ENCODE measurements at regions not wholly inside any gene's neighbourhood (a gene's known extent, or its start where the extent isn't known, plus 50 kb on each side); places are given as distances from the start of the nearest gene placed in this dataset.
"Not testable (repeated sequence)": the region's sequence is repeated elsewhere in the genome, so short reads cannot be mapped to it uniquely, and the experiment has no call there.

DNA sequence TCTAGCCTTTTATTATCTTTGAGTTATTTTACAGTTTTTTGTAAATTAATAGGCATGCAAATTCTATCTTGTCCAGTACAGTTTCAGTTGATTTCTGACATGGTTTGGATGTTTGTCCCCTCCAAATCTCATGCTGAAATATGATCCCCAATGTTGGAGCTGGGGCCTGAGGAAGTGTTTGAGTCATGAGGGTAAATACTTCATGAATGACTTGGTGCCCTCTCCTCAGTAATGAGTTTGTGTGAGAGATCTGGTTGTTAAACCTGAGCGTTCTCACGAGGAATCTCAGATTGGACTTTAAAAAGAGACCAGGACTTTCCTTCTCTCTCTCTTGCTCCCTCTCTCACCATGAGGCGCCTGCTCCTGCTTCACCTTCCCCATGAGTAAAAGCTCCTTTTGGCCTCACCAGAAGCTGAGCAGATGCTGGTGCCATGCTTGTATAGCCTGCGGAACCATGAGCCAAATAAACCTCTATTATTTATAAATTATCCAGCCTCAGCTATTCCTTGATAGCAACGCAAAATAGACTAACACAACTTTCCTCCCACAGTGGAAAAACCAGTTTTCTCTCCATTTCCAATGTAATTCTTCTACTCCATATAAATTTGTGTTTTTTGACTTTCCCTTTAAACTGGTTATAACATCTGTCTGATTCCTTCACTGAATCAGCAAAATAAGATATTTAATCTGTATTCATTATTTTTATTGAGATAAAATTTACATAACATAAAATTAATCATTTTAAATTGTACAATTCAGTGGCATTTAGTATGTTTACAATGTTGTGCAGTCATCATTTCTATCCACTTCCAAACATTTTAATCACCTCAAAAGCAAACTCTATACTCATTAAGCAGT is 78.7 kb upstream of the PRSS16 start:
- peak in 1 of 42 donors; percentile 13 for DNase-seq
- intact Hi-C loops (cut with DNase I), result no loop called here

DNA sequence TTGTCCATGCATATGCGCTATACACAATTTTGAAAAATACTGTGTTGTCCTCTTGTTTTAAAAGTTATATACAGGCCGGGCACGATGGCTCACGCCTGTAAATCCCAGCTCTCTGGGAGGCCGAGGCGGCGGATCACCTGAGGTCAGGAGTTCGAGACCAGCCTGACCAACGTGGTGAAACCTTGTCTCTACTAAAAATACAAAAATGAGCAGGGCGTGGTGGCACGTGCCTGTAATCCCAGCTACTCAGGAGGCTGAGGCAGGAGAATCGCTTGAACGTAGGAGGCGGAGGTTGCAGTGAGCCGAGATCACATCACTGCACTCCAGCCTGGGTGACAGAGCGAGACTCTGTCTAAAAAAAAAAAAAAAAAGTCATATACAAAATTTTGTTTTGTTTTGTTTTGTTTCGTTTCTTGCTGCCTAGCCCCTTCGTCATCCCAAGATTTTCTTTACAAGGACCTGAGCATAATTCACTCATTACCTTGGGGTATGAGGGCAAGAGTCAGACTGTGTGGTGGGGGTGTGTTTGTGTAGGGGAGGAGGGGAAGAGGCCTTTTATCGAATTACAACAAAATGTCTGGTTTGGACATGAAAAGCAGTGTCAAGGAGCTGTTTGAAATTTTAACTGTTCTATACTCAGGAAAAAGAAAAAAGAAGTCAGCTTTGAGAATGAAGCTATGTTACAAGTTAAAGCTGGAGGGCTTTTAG is 74.8 kb upstream of the PRSS16 start:
- intact Hi-C loops (cut with DNase I); DNase-seq: not testable (repeated sequence)

DNA sequence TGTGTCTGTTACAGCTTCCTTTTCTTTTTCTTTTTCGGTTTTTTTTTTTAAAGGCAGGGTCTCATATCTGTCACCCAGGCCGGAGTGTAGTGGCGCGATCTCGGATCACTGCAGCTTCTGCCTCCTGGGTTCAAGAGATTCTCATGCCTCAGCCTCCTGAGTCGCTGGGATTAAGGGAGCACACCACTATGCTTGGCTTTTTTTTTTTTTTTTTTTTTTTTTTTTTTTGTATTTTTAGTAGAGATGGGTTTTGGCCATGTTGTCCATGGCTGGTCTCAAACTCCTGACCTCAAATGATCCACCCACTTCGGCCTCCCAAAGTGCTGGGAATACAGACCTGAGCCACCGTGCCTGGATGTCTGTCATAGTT is 74.3 kb upstream of the PRSS16 start:
- intact Hi-C loops (cut with DNase I); DNase-seq: not testable (repeated sequence)

DNA sequence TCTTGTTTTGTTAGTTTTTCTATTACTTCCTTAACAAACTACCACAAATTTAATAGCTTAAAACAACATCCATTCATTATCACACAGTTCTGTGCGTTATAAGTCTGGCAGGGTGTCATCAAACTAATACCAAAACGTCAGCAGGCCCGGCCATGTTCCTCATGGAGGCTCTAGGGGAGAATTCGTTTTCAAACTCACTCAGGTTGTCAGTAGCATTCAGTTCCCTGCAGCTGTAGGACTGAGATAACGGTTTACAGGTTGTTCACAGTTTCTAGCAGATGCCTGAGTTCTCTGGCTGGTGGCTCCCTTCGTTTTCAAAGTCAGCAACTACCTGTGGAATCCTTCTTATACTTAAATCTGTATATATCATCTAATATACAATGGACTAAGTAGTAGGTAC is 72.5 kb upstream of the PRSS16 start:
- no peak for DNase-seq
- intact Hi-C loops (cut with DNase I), result loop anchor here (5.0 kb wide), 2 partner anchors 577 to 727 kb away; no protein-coding TSS in a partner anchor

- DNase-seq, result no peak
- intact Hi-C loops (cut with DNase I), result loop anchor here (5.0 kb wide), 2 partner anchors 576 to 726 kb away; no protein-coding TSS in a partner anchor
These were observed 71.4 kb upstream of the PRSS16 start for GRCh38 chr6:27176096-27176495.

DNA sequence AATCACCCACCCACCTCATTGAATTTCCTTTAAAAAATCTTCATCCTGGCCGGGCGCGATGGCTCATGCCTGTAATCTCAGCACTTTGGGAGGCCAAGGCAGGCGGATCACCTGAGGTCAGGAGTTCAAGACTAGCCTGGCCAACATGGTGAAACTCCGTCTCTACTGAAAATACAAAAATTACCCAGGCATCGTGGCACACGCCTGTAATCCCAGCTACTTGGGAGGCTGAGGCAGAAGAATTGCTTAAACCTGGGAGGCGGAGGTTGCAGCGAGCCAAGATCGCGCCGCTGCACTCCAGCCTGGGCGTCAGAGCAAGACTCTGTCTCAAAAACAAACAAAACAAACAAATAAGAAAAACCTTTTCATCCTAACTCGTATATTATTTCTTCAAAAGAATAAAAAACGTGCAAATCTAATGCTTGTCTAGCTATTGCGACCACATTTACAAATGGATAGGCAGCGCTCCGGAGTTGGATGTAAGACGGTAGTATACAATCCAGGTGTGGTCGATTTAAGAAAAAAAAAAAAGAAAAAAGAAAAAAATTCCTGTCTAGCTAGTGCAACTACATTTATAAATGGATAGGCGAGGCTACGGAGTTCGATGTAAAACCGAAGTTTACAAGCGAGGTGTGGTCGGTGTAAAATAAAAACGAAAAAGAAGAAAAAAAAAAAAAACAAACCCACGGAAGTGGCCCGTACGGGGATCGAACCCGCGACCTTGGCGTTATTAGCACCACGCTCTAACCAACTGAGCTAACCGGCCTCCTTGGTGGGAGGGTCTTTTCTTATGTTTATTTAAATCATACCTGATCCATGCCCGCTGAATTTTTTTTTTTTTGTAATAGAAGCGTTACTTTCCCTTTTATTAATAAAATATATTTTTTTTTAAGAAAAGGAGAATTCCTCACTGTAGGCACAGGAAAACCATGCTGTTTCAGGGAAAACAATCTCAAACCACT is 70.7 kb upstream of the PRSS16 start:
- intact Hi-C loops (cut with DNase I), result loop anchor here (5.0 kb wide), 2 partner anchors 575 to 725 kb away; no protein-coding TSS in a partner anchor
- DNase-seq, result peak in 34 of 42 donors; percentile 10 to 77 (median 48)

- DNase-seq, result peak; percentile 64 to 91 (median 78)
- intact Hi-C loops (cut with DNase I), result loop anchor here (5.0 kb wide), 2 partner anchors 575 to 725 kb away; no protein-coding TSS in a partner anchor
These were observed 69.8 kb upstream of the PRSS16 start for GRCh38 chr6:27177485-27178406.

DNA sequence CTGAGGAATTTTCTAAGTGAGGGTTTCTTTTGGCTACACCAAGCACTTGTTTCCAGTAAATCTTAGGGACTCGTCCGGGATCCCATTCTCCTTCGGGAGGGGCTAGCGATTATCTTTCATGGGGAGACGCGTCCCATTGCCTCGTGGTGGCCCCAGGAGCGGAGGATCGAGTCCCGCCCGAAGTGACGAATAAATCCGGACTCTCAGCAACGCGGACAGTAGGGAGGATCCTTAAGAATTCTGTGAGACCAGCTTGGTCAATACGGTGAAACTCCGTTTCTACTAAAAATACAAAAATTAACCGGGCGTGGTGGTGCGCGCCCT is 69.1 kb upstream of the PRSS16 start:
- DNase-seq, result peak in 21 of 42 donors; percentile 11 to 60 (median 31)
- intact Hi-C loops (cut with DNase I), result loop anchor here (5.0 kb wide), 2 partner anchors 574 to 724 kb away; no protein-coding TSS in a partner anchor

DNA sequence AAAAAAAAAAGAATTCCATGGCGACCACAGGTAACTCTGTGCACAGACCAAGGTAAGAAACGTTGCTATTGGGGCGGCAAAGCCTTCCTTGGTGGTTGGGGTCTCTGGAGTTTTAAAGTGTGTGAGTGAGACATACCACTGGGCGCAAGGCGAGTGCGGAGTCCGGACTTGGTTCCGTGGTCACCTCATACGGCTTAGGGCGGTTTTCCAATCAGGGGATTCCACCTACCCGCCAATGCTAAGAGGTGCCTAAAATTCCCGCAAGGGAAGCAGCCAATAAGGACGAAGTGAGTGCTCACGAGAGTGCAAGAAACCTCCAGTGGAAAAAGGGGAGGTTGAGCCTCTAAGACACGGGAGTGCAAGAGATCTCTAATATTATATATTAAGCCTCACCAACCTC is 68.6 kb upstream of the PRSS16 start:
- intact Hi-C loops (cut with DNase I), result loop anchor here (5.0 kb wide), 2 partner anchors 573 to 723 kb away; no protein-coding TSS in a partner anchor
- no peak for DNase-seq

DNA sequence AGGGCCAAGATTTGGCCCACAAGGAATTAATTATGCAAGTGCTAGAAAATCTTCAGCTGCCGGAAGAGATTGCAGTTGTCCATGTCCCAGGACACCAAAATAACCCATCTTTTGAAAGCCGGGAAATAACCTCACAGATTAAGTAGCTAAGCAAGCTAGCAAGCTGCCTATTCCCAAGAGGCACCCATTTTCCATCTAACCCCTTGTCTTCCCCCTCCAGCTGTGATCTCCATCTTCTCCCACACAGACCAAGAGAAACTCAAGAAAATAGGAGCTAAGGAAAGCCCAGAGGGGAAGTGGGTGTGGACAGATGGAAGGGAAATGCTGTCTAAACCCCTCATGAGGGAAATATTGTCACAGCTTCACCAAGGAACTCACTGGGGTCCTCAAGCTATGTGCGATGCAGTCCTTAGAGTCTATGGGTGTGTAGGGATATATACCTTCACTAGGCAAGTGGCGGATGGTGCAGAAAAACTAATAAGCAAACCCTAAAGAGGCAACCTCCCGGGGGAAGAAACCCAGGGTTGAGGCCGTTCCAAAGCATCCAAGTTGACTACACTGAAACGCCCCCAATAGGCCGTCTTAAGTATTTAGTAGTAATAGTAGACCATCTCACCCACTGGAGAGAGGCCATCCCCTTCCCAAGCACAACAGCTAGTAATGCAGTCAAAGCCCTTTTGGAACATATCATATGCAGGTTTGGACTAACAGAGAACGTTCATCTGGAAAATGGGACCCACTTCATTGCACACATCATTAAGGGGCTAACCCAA is 64.3 kb upstream of the PRSS16 start:
- no peak for DNase-seq
- intact Hi-C loops (cut with DNase I), result loop anchor here (10.0 kb wide), 1 partner anchor 502 kb away; no protein-coding TSS in a partner anchor

DNA sequence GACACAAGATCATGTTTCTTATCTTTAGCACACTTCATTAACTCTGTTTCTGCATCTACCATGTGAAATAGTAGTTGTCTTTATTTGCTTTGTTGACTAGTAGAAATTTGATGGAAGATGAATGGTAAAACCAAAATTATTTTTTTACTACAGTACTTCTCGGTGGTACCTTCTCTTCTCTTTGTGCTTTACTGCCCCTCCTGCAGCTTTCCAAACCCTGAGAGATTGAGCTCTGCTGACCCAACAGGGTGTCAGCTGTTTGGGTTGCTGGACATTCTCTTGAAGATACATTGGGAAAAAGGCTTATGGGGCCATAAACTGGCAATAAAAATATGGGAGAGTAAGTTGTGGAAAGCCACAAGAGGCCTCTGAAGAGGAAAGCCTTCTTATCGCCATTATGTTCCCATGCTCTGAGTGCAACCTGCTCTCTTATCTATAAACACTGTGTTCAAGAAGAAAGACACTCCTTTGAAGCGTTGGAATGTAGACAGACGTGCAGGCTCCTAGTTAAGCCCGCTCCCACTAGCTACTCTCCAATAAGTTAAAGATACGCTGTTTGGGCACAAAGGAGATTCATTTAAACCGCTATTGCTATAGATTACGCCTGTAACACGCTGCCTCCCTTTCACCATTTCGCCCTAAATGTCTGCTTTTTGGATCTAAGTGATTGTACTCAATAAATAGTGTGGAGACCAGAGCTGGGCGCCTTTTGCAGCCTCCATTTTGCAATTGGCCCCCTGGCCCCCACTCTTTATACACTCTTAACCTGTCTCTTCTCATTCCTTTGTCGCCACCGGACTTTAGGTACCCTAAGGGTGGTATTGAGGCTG is 60.1 kb upstream of the PRSS16 start:
- DNase-seq, result no peak
- intact Hi-C loops (cut with DNase I), result loop anchor here (10.0 kb wide), 1 partner anchor 497 kb away; no protein-coding TSS in a partner anchor

GRCh38 chr6:27188061-27188884 is 59.2 kb upstream of the PRSS16 start:
- peak in 24 of 42 donors; percentile 7 to 58 (median 22) for DNase-seq
- intact Hi-C loops (cut with DNase I), result loop anchor here (10.0 kb wide), 1 partner anchor 497 kb away; no protein-coding TSS in a partner anchor

DNA sequence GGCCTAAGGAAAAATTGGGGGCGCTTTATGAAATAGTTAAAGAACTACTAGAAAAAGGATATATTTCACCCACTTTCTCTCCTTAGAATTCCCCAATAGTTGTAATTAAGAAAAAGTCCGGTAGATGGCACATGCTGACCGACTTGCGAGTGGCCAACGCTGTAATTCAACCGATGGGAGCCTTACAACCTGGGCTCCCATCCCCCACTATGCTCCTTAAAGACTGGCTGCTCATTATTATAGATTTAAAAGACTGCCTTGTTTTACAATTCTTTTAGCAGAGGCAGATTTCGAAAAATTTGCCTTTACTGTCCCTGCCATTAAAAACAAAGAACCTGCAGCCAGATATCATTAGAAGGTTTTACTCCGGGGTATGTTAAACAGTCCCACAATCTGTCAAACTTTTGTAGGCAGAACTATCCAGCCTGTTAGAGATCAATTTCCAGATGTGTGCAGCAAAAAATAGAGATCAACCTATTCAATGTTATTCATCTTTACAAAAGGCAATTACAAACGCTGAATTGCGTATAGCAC is 58.5 kb upstream of the PRSS16 start:
- DNase-seq, result peak in 38 of 42 donors; percentile 7 to 75 (median 45)
- intact Hi-C loops (cut with DNase I), result loop anchor here (10.0 kb wide), 1 partner anchor 496 kb away; no protein-coding TSS in a partner anchor

GRCh38 chr6:27190126-27190525 is 57.4 kb upstream of the PRSS16 start:
- no peak for DNase-seq
- intact Hi-C loops (cut with DNase I), result no loop called here

DNA sequence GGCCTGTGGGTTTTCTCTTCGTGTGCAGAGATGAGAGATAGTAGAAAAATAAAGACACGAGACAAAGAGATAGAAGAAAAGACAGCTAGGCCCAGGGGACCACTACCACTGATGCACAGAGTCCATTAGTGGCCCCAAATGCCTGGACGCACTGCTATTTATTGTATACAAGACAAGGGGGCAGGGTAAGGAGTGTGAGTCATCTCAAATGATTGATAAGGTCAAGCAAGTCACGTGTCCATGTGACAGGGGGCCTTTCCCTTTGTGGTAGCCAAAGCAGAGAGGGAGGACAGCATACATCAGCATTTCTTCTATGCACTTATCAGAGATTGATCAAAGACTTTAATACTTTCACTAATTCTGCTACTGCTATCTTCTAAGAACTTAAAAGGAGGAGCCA is 53.0 kb upstream of the PRSS16 start:
- intact Hi-C loops (cut with DNase I); DNase-seq: not testable (repeated sequence)

Data from head of caudate nucleus (tissue), 42 donors.